Suprapubic skin (tissue), 4 donors: ENCODE measurements at regions not wholly inside any gene's neighbourhood (a gene's known extent, or its start where the extent isn't known, plus 50 kb on each side); places are given as distances from the start of the nearest gene placed in this dataset.

Experiments used
- DNase-seq, 2 donors: peaks; one replicate each; pipeline ENCODE4 v3.0.0-alpha.2; 2019; ENCODE audit warnings: low spot score in 2 of 2
- H3K27ac ChIP-seq: fragments of 200-600 bp; sonication (generic); one replicate; pipeline ENCODE4 v1.5.1; 2019
- H3K27me3 ChIP-seq: fragments of 200-600 bp; sonication (generic); one replicate; pipeline ENCODE4 v1.5.1; 2019
- H3K36me3 ChIP-seq: fragments of 200-600 bp; sonication (generic); one replicate; pipeline ENCODE4 v1.5.1; 2019
- H3K4me1 ChIP-seq: fragments of 200-600 bp; sonication (generic); one replicate; pipeline ENCODE4 v1.5.1; 2019
- H3K4me3 ChIP-seq: fragments of 200-600 bp; sonication (generic); one replicate; pipeline ENCODE4 v1.5.1; 2019; ENCODE audit warnings: mild to moderate bottlenecking
- H3K9me3 ChIP-seq: fragments of 200-600 bp; sonication (generic); one replicate; pipeline ENCODE4 v1.5.1; 2019
- CTCF ChIP-seq, 2 donors: fragments of 200-600 bp in 1 of 2; fragments of 450-650 bp in 1 of 2; sonication (generic) in 1 of 2; IDR thresholded peaks; one replicate each; pipeline ENCODE4 v1.5.1; 2016 to 2019; ENCODE audit warnings: antibody characterized with exemption in 2 of 2, mild to moderate bottlenecking in 1 of 2, moderate library complexity in 1 of 2
- EP300 ChIP-seq: sonication (generic); formaldehyde crosslinking; IDR thresholded peaks from one replicate; pipeline ENCODE4 v1.6.1; 2017; ENCODE audit warnings: antibody characterized with exemption
- POLR2A ChIP-seq, 2 donors: fragments of 450-650 bp; IDR thresholded peaks; one replicate each; pipeline ENCODE4 v1.6.1; 2017; ENCODE audit warnings: antibody characterized with exemption in 2 of 2, mild to moderate bottlenecking in 2 of 2, moderate library complexity in 2 of 2
- POLR2AphosphoS5 ChIP-seq, 3 donors: sonication (generic); formaldehyde crosslinking; IDR thresholded peaks; one replicate each; pipeline ENCODE4 v1.6.1; 2017; ENCODE audit warnings: antibody characterized with exemption in 3 of 3
- WGBS: methylation state at CpG from one replicate; pipeline ENCODE4 v1.1.5; 2018; 5-methylcytosine and 5-hydroxymethylcytosine counted together

- Histone ChIP-seq H3K9me3 (no peaks in the 10 kb centered on the region), H3K36me3 (no peaks in the 10 kb centered on the region), H3K4me3 (no peak overlapping the region), H3K27me3 (peaks cover 16% of the 10 kb centered on the region), H3K27ac (no peak overlapping the region), H3K4me1 (peaks cover 4% of the 10 kb centered on the region)
- peak in 1 of 2 donors; percentile 60 for DNase-seq
- no peak for TF ChIP-seq CTCF (IDR thresholded peaks at IDR 0.05)
- TF ChIP-seq EP300, result no peak
- no peak for TF ChIP-seq POLR2AphosphoS5 (IDR thresholded peaks at IDR 0.05)
- WGBS, result 100% methylated on average over 1 of the region's 1 CpG
Observed at GRCh38 chr10:127797339-127797738, 60.4 kb downstream of the FOXI2 start.

- H3K4me1 ChIP-seq, result peaks cover 4% of the 10 kb centered on the region
- no peaks in the 10 kb centered on the region for H3K9me3 ChIP-seq
- TF ChIP-seq POLR2AphosphoS5 (IDR thresholded peaks at IDR 0.05) (no peak), POLR2A (IDR thresholded peaks at IDR 0.05) (no peak), CTCF (IDR thresholded peaks at IDR 0.05) (no peak), EP300 (no peak)
- DNase-seq, result no peak
- peaks cover 16% of the 10 kb centered on the region for H3K27me3 ChIP-seq
- 40% methylated on average over 6 of the region's 6 CpGs for WGBS
- H3K4me3 ChIP-seq, result no peak overlapping the region
- H3K27ac ChIP-seq, result no peak overlapping the region
- no peaks in the 10 kb centered on the region for H3K36me3 ChIP-seq
Observed at GRCh38 chr10:127798111-127798510, 61.1 kb downstream of the FOXI2 start.

GRCh38 chr10:127801302-127801701 is 64.3 kb downstream of the FOXI2 start:
- H3K27me3 ChIP-seq, result peaks cover 16% of the 10 kb centered on the region
- H3K27ac ChIP-seq, result no peak overlapping the region
- no peak overlapping the region for H3K4me3 ChIP-seq
- H3K4me1 ChIP-seq, result peaks cover 4% of the 10 kb centered on the region
- no peaks in the 10 kb centered on the region for H3K9me3 ChIP-seq
- no peaks in the 10 kb centered on the region for H3K36me3 ChIP-seq
- WGBS, result 81% methylated on average over 3 of the region's 3 CpGs
- DNase-seq, result no peak
- no peak for TF ChIP-seq POLR2A (IDR thresholded peaks at IDR 0.05)

GRCh38 chr10:127802531-127803095 is 65.6 kb downstream of the FOXI2 start:
- Histone ChIP-seq H3K4me1 (peaks cover 4% of the 10 kb centered on the region), H3K27me3 (peaks cover 12% of the 10 kb centered on the region), H3K27ac (no peak overlapping the region), H3K36me3 (no peaks in the 10 kb centered on the region), H3K4me3 (no peak overlapping the region), H3K9me3 (no peaks in the 10 kb centered on the region)
- no peak for DNase-seq
- 66% methylated on average over 6 of the region's 6 CpGs for WGBS
- TF ChIP-seq EP300 (no peak), POLR2AphosphoS5 (IDR thresholded peaks at IDR 0.05) (no peak), POLR2A (IDR thresholded peaks at IDR 0.05) (no peak), CTCF (IDR thresholded peaks at IDR 0.05) (no peak)

GRCh38 chr10:127804696-127805095 is 67.7 kb downstream of the FOXI2 start:
- no peaks in the 10 kb centered on the region for H3K9me3 ChIP-seq
- no peak overlapping the region for H3K4me3 ChIP-seq
- no peak for TF ChIP-seq CTCF (IDR thresholded peaks at IDR 0.05)
- no peak for TF ChIP-seq EP300
- TF ChIP-seq POLR2A (IDR thresholded peaks at IDR 0.05), result no peak
- TF ChIP-seq POLR2AphosphoS5 (IDR thresholded peaks at IDR 0.05), result no peak
- no peak for DNase-seq
- no peak overlapping the region for H3K27ac ChIP-seq
- H3K4me1 ChIP-seq, result no peaks in the 10 kb centered on the region
- peaks cover 6% of the 10 kb centered on the region for H3K27me3 ChIP-seq
- WGBS, result 77% methylated on average over 8 of the region's 8 CpGs
- H3K36me3 ChIP-seq, result no peaks in the 10 kb centered on the region

GRCh38 chr10:127805950-127806349 is 69.0 kb downstream of the FOXI2 start:
- H3K9me3 ChIP-seq, result no peaks in the 10 kb centered on the region
- 63% methylated on average over 3 of the region's 3 CpGs for WGBS
- no peak for TF ChIP-seq EP300
- no peak for TF ChIP-seq POLR2AphosphoS5 (IDR thresholded peaks at IDR 0.05)
- TF ChIP-seq CTCF (IDR thresholded peaks at IDR 0.05), result no peak
- no peak for TF ChIP-seq POLR2A (IDR thresholded peaks at IDR 0.05)
- H3K4me3 ChIP-seq, result no peak overlapping the region
- H3K4me1 ChIP-seq, result no peaks in the 10 kb centered on the region
- H3K27ac ChIP-seq, result no peak overlapping the region
- no peak for DNase-seq
- peaks cover 6% of the 10 kb centered on the region for H3K27me3 ChIP-seq
- H3K36me3 ChIP-seq, result no peaks in the 10 kb centered on the region
